DND-41 (cell line): ENCODE measurements at regions not wholly inside any gene's neighbourhood (a gene's known extent, or its start where the extent isn't known, plus 50 kb on each side); places are given as distances from the start of the nearest gene placed in this dataset.

Source experiments
- EZH2 ChIP-seq: IDR thresholded peaks from 3 replicates; pipeline ENCODE4 v1.6.1; 2012; ENCODE audit warnings: borderline replicate concordance, low read depth, mild to moderate bottlenecking, moderate library complexity, low read length, inconsistent platforms; ENCODE audit not compliant: severe bottlenecking
- TF ChIP-seq, protein P1 (sequence below): IDR thresholded peaks from 2 replicates; pipeline ENCODE4 v1.5.1; 2012; ENCODE audit warnings: borderline replicate concordance, low read length, moderate library complexity, mild to moderate bottlenecking; ENCODE audit not compliant: poor library complexity, severe bottlenecking; ENCODE audit errors: extremely low read depth

DNA sequence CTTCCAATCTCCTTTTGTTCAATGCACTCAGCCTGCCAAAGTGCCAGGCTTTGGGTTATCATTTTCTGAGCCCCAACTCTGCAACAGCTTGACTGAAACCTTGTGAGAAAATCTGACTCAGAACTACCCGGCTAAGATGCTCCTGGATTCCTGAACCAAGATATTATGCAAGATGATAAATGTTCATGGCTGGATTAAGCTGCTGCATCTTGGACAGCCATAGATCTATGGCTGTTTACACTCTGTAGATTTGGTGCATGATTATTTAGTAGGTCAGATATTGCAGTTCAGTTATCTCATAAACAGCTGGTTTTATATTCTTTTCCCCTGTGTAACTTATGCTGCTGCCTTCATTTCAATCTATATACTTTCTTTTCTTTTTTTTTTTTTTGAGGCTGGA is 243.5 kb downstream of the GATA3 start:
- TF ChIP-seq, protein P1, sequence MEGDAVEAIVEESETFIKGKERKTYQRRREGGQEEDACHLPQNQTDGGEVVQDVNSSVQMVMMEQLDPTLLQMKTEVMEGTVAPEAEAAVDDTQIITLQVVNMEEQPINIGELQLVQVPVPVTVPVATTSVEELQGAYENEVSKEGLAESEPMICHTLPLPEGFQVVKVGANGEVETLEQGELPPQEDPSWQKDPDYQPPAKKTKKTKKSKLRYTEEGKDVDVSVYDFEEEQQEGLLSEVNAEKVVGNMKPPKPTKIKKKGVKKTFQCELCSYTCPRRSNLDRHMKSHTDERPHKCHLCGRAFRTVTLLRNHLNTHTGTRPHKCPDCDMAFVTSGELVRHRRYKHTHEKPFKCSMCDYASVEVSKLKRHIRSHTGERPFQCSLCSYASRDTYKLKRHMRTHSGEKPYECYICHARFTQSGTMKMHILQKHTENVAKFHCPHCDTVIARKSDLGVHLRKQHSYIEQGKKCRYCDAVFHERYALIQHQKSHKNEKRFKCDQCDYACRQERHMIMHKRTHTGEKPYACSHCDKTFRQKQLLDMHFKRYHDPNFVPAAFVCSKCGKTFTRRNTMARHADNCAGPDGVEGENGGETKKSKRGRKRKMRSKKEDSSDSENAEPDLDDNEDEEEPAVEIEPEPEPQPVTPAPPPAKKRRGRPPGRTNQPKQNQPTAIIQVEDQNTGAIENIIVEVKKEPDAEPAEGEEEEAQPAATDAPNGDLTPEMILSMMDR: no peak
- TF ChIP-seq EZH2: no peak
